ENCODE measurements at regions not wholly inside any gene's neighbourhood (a gene's known extent, or its start where the extent isn't known, plus 50 kb on each side); places are given as distances from the start of the nearest gene placed in this dataset.
"Not testable (repeated sequence)": the region's sequence is repeated elsewhere in the genome, so short reads cannot be mapped to it uniquely, and the experiment has no call there.

GRCh38 chr3:513301-513700 is 316.7 kb downstream of the CHL1 start:
- DNase-seq (ENCODE audit: low read depth), result no peak
- no peak overlapping the region for H3K4me3 ChIP-seq (ENCODE audit: low read depth, low read length)

- no peak for DNase-seq (ENCODE audit: low read depth)
- H3K4me3 ChIP-seq (ENCODE audit: low read depth, low read length), result no peak overlapping the region
These were observed 317.6 kb downstream of the CHL1 start for GRCh38 chr3:514192-514591.

- DNase-seq (ENCODE audit: low read depth), result no peak
- H3K4me3 ChIP-seq (ENCODE audit: low read depth, low read length), result no peak overlapping the region
These were observed 322.5 kb downstream of the CHL1 start for GRCh38 chr3:519026-519425.

GRCh38 chr3:522888-523287 is 326.3 kb downstream of the CHL1 start:
- H3K4me3 ChIP-seq (ENCODE audit: low read depth, low read length), result no peak overlapping the region
- DNase-seq (ENCODE audit: low read depth), result no peak

GRCh38 chr3:525415-525814 is 328.9 kb downstream of the CHL1 start:
- no peak overlapping the region for H3K4me3 ChIP-seq (ENCODE audit: low read depth, low read length)
- no peak for DNase-seq (ENCODE audit: low read depth)

- DNase-seq (ENCODE audit: low read depth), result no peak
- H3K4me3 ChIP-seq (ENCODE audit: low read depth, low read length), result peak overlapping the region; percentile 52
These were observed 339.2 kb downstream of the CHL1 start for GRCh38 chr3:535566-536416.

- DNase-seq (ENCODE audit: low read depth), result no peak
- H3K4me3 ChIP-seq (ENCODE audit: low read depth, low read length), result peak overlapping the region; percentile 52
These were observed 339.9 kb downstream of the CHL1 start for GRCh38 chr3:536417-536813.

GRCh38 chr3:541062-541801 is 344.7 kb downstream of the CHL1 start:
- no peak overlapping the region for H3K4me3 ChIP-seq (ENCODE audit: low read depth, low read length)

GRCh38 chr3:542021-542420 is 345.5 kb downstream of the CHL1 start:
- DNase-seq (ENCODE audit: low read depth), result no peak
- no peak overlapping the region for H3K4me3 ChIP-seq (ENCODE audit: low read depth, low read length)

More at GRCh38 chr3:541062-541801, 344.7 kb downstream of the CHL1 start:
- no peak for DNase-seq (ENCODE audit: low read depth)

- no peak for DNase-seq (ENCODE audit: low read depth)
- H3K4me3 ChIP-seq (ENCODE audit: low read depth, low read length), result no peak overlapping the region
These were observed 353.1 kb downstream of the CHL1 start for GRCh38 chr3:549636-550035.

- no peak overlapping the region for H3K4me3 ChIP-seq (ENCODE audit: low read depth, low read length)
- DNase-seq (ENCODE audit: low read depth), result no peak
These were observed 353.9 kb downstream of the CHL1 start for GRCh38 chr3:550471-550870.

- DNase-seq (ENCODE audit: low read depth), result no peak
- no peak overlapping the region for H3K4me3 ChIP-seq (ENCODE audit: low read depth, low read length)
These were observed 361.4 kb downstream of the CHL1 start for GRCh38 chr3:557972-558371.

- H3K4me3 ChIP-seq (ENCODE audit: low read depth, low read length), result no peak overlapping the region
- DNase-seq (ENCODE audit: low read depth), result no peak
These were observed 371.1 kb downstream of the CHL1 start for GRCh38 chr3:567488-568185.

GRCh38 chr3:579529-579928 is 383.0 kb downstream of the CHL1 start:
- not testable (repeated sequence) for DNase-seq (ENCODE audit: low read depth); H3K4me3 ChIP-seq (ENCODE audit: low read depth, low read length)

- not testable (repeated sequence) for H3K4me3 ChIP-seq (ENCODE audit: low read depth, low read length); DNase-seq (ENCODE audit: low read depth)
These were observed 392.5 kb downstream of the CHL1 start for GRCh38 chr3:589066-589465.

GRCh38 chr3:597304-597703 is 400.7 kb downstream of the CHL1 start:
- not testable (repeated sequence) for H3K4me3 ChIP-seq (ENCODE audit: low read depth, low read length); DNase-seq (ENCODE audit: low read depth)

GRCh38 chr3:597746-598145 is 401.2 kb downstream of the CHL1 start:
- H3K4me3 ChIP-seq (ENCODE audit: low read depth, low read length); DNase-seq (ENCODE audit: low read depth): not testable (repeated sequence)

- not testable (repeated sequence) for DNase-seq (ENCODE audit: low read depth); H3K4me3 ChIP-seq (ENCODE audit: low read depth, low read length)
These were observed 410.9 kb downstream of the CHL1 start for GRCh38 chr3:607480-607879.

GRCh38 chr3:621714-622113 is 425.2 kb downstream of the CHL1 start:
- no peak overlapping the region for H3K4me3 ChIP-seq (ENCODE audit: low read depth, low read length)
- no peak for DNase-seq (ENCODE audit: low read depth)

- no peak for DNase-seq (ENCODE audit: low read depth)
- H3K4me3 ChIP-seq (ENCODE audit: low read depth, low read length), result no peak overlapping the region
These were observed 425.8 kb downstream of the CHL1 start for GRCh38 chr3:622314-622713.
